HepG2 (cell line): ENCODE measurements at regions not wholly inside any gene's neighbourhood (a gene's known extent, or its start where the extent isn't known, plus 50 kb on each side); places are given as distances from the start of the nearest gene placed in this dataset.

Source experiments
- ATAC-seq: fragments of 200-7000 bp; cut with Tn5 transposase; 3 replicates; pipeline ENCODE4 v1.9.1; 2020; ENCODE audit warnings: mild to moderate bottlenecking, moderate library complexity
- BruUV-seq: library from RNA; stranded (reverse); fragments of 400-500 nt; replicated peaks from 2 replicates; lab custom pipeline; 2021; lab: Mats Ljungman, UMichigan
- CTCF ChIA-PET: fragments of 300-600 bp; formaldehyde crosslinking; extraction: SDS; loops from one replicate; lab custom pipeline; 2021; ENCODE audit warnings: low total read pairs, inconsistent platforms, low intra/inter-chr PET ratio; lab: Yijun Ruan, JAX
- POLR2A ChIA-PET: fragments of 350-600 bp; sonication (Branson Sonifier 250); formaldehyde crosslinking; loops from one replicate; lab custom pipeline; 2020; ENCODE audit warnings: antibody characterized with exemption, inconsistent platforms; lab: Yijun Ruan, JAX
- DNase-seq: peaks from one replicate; pipeline ENCODE4 v3.0.0-alpha.2; 2015; ENCODE audit warnings: low spot score
- FAIRE-seq: peaks from 3 replicates; lab custom pipeline; 2011; peaks lifted over from hg19 to GRCh38; lab: Jason Lieb, UNC
- H2AFZ ChIP-seq: one replicate; pipeline ENCODE4 v1.6.1; 2011; ENCODE audit warnings: low read length, inconsistent platforms
- H3K27ac ChIP-seq: fragments of 300-600 bp; 3 replicates; pipeline ENCODE4 v1.8.0; 2011; ENCODE audit warnings: mixed run types, mild to moderate bottlenecking, mixed read lengths, low read length, inconsistent platforms; ENCODE audit not compliant: insufficient read depth; ENCODE audit errors: extremely low read length
- H3K27me3 ChIP-seq, 2 experiments: fragments of 200-600 bp in 1 of 2; 2 replicates in 1 of 2; 3 replicates in 1 of 2; pipeline versions ENCODE4 v1.6.0 to v1.8.0; 2011; ENCODE audit warnings: low read length in 2 of 2, mild to moderate bottlenecking in 2 of 2, moderate library complexity in 2 of 2, inconsistent platforms in 1 of 2; ENCODE audit not compliant: insufficient read depth in 2 of 2, control insufficient read depth in 1 of 2
- H3K36me3 ChIP-seq, 2 experiments: fragments of 200-600 bp in 1 of 2; replicated peaks in 1 of 2; 2 replicates in 1 of 2; 3 replicates in 1 of 2; pipeline versions ENCODE4 v1.5.1 to v1.8.0; 2011; ENCODE audit warnings: low read length in 2 of 2, inconsistent platforms in 1 of 2; ENCODE audit not compliant: insufficient read depth in 2 of 2, control insufficient read depth in 1 of 2
- H3K4me1 ChIP-seq: 2 replicates; pipeline ENCODE4 v1.5.1; 2012; ENCODE audit warnings: low read length, inconsistent platforms; ENCODE audit not compliant: insufficient read depth
- H3K4me2 ChIP-seq: 2 replicates; pipeline ENCODE4 v1.6.0; 2011; ENCODE audit warnings: low read depth, low read length, inconsistent platforms
- H3K4me3 ChIP-seq, 3 experiments: fragments of 200-600 bp in 1 of 3; sonication (generic), shearing (Covaris generic) in 1 of 3; replicated peaks in 1 of 3; 2 replicates each; pipeline ENCODE4 v1.5.1; 2011 to 2016; ENCODE audit warnings: low read length in 3 of 3, inconsistent platforms in 2 of 3, low read depth in 2 of 3, mild to moderate bottlenecking in 2 of 3, control low read depth in 1 of 3, mixed read lengths in 1 of 3; ENCODE audit not compliant: insufficient read depth in 1 of 3
- H3K79me2 ChIP-seq: one replicate; pipeline ENCODE4 v1.6.1; 2011; ENCODE audit warnings: low read length, inconsistent platforms; ENCODE audit not compliant: insufficient read depth
- H3K9ac ChIP-seq: 2 replicates; pipeline ENCODE4 v1.6.0; 2011; ENCODE audit warnings: mild to moderate bottlenecking, low read depth, low read length, inconsistent platforms; ENCODE audit not compliant: insufficient read depth
- H3K9me3 ChIP-seq: 2 replicates; pipeline ENCODE4 v1.5.1; 2012; ENCODE audit warnings: mild to moderate bottlenecking, low read length
- H4K20me1 ChIP-seq: 2 replicates; pipeline ENCODE4 v1.6.0; 2011; ENCODE audit warnings: inconsistent platforms, mild to moderate bottlenecking, low read length, moderate library complexity; ENCODE audit not compliant: insufficient read depth
- CREM ChIP-seq, 2 experiments: sonication (generic) in 1 of 2; formaldehyde crosslinking in 1 of 2; IDR thresholded peaks; 2 replicates each; pipeline versions ENCODE4 v1.4.0 to v1.6.1; 2016 to 2020; ENCODE audit warnings: antibody characterized with exemption in 1 of 2, mild to moderate bottlenecking in 1 of 2, missing genetic modification reagents in 1 of 2
- DDIT3 ChIP-seq: sonication (generic); formaldehyde crosslinking; IDR thresholded peaks from 2 replicates; pipeline ENCODE4 v1.4.0; 2020; ENCODE audit warnings: mild to moderate bottlenecking, missing genetic modification reagents
- MAF1 ChIP-seq: sonication (generic); formaldehyde crosslinking; IDR thresholded peaks from 2 replicates; pipeline ENCODE4 v1.5.0; 2020; ENCODE audit warnings: missing genetic modification reagents, borderline replicate concordance
- SATB2 ChIP-seq: sonication (generic); formaldehyde crosslinking; IDR thresholded peaks from 2 replicates; pipeline ENCODE4 v1.5.0; 2020; ENCODE audit warnings: missing genetic modification reagents
- SCMH1 ChIP-seq: sonication (generic); formaldehyde crosslinking; IDR thresholded peaks from 2 replicates; pipeline ENCODE4 v1.9.0; 2021; ENCODE audit warnings: missing genetic modification reagents, mild to moderate bottlenecking, borderline replicate concordance
- ZFP36L2 ChIP-seq: sonication (generic); formaldehyde crosslinking; IDR thresholded peaks from 2 replicates; pipeline ENCODE4 v1.4.0; 2020; ENCODE audit warnings: missing genetic modification reagents
- ZHX1 ChIP-seq: sonication (generic); formaldehyde crosslinking; IDR thresholded peaks from 2 replicates; pipeline ENCODE4 v1.8.1; 2022; ENCODE audit warnings: low read depth, mild to moderate bottlenecking, missing genetic modification reagents
- ZNF510 ChIP-seq: sonication (generic); formaldehyde crosslinking; IDR thresholded peaks from 2 replicates; pipeline ENCODE4 v1.4.0; 2020; ENCODE audit warnings: low read depth, mild to moderate bottlenecking, missing genetic modification reagents
- WGBS: methylation state at CpG from one replicate; pipeline ENCODE4 v1.1.6; 2017; ENCODE audit warnings: low lambda C conversion rate; 5-methylcytosine and 5-hydroxymethylcytosine counted together
- in situ Hi-C: cut with HindIII; loops from 2 replicates; pipeline ENCODE4 v1.10.0; 2017; ENCODE audit warnings: low pct_unique_long_range_greater_than_20kb; ENCODE audit not compliant: extremely low pct_ligation_motif_present
- intact Hi-C: fragments of 100-400 bp; cut with micrococcal nuclease; formaldehyde crosslinking; loops from one replicate; pipeline ENCODE4 v1.10.0; 2022; ENCODE audit not compliant: unreplicated experiment
- TF ChIP-seq, protein P1 (sequence below): sonication (generic); formaldehyde crosslinking; conservative IDR thresholded peaks from 2 replicates; pipeline ENCODE4 v1.8.0; 2022; ENCODE audit warnings: missing genetic modification reagents

- FAIRE-seq, result no peak
- H3K4me1 ChIP-seq, result no peaks in the 10 kb centered on the region
These were observed 344.9 kb downstream of the PCDH7 start for GRCh38 chr4:31065086-31065485.

GRCh38 chr4:31068257-31069075 is 348.3 kb downstream of the PCDH7 start:
- in situ Hi-C loops, result no loop called here
- no peak for FAIRE-seq
- Histone ChIP-seq H3K27me3 (no peaks in the 10 kb centered on the region), H3K4me2 (no peak overlapping the region), H3K9ac (no peak overlapping the region), H4K20me1 (no peaks in the 10 kb centered on the region), H3K79me2 (no peaks in the 10 kb centered on the region), H3K36me3 (no peaks in the 10 kb centered on the region), H3K4me3 (no peak overlapping the region), H3K27ac (no peak overlapping the region), H2AFZ (no peak overlapping the region), H3K4me1 (no peaks in the 10 kb centered on the region), H3K9me3 (no peaks in the 10 kb centered on the region)
- BruUV-seq, result no TSS peak
- ChIA-PET POLR2A (no interaction called here), CTCF (no interaction called here)
- no peak for TF ChIP-seq DDIT3
- no peak for TF ChIP-seq SATB2 (CRISPR knock-in tag)
- TF ChIP-seq, protein P1, sequence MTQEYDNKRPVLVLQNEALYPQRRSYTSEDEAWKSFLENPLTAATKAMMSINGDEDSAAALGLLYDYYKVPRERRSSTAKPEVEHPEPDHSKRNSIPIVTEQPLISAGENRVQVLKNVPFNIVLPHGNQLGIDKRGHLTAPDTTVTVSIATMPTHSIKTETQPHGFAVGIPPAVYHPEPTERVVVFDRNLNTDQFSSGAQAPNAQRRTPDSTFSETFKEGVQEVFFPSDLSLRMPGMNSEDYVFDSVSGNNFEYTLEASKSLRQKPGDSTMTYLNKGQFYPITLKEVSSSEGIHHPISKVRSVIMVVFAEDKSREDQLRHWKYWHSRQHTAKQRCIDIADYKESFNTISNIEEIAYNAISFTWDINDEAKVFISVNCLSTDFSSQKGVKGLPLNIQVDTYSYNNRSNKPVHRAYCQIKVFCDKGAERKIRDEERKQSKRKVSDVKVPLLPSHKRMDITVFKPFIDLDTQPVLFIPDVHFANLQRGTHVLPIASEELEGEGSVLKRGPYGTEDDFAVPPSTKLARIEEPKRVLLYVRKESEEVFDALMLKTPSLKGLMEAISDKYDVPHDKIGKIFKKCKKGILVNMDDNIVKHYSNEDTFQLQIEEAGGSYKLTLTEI (CRISPR knock-in tag), result no peak
- no peak for TF ChIP-seq ZHX1
- no peak for TF ChIP-seq CREM (IDR thresholded peaks at IDR 0.05)
- TF ChIP-seq CREM (CRISPR knock-in tag; IDR thresholded peaks at IDR 0.05), result no peak
- TF ChIP-seq MAF1, result no peak
- no peak for TF ChIP-seq ZNF510 (CRISPR knock-in tag)
- intact Hi-C loops, result no loop called here
- WGBS, result 16% methylated on average over 11 of the region's 11 CpGs
- ATAC-seq, result no peak
- no peak for DNase-seq

More at GRCh38 chr4:31065086-31065485, 344.9 kb downstream of the PCDH7 start:
- Histone ChIP-seq H3K4me3 (no peak overlapping the region), H3K27ac (no peak overlapping the region), H4K20me1 (no peaks in the 10 kb centered on the region), H3K79me2 (no peaks in the 10 kb centered on the region), H3K27me3 (no peaks in the 10 kb centered on the region), H2AFZ (no peak overlapping the region), H3K36me3 (no peaks in the 10 kb centered on the region), H3K9me3 (no peaks in the 10 kb centered on the region), H3K4me2 (no peak overlapping the region), H3K9ac (no peak overlapping the region)
- intact Hi-C loops, result no loop called here
- BruUV-seq, result no TSS peak
- CTCF ChIA-PET, result no interaction called here
- in situ Hi-C loops, result no loop called here
- WGBS, result 51% methylated on average over 3 of the region's 3 CpGs
- TF ChIP-seq SCMH1 (CRISPR knock-in tag) (no peak), ZFP36L2 (CRISPR knock-in tag) (no peak)
- no peak for ATAC-seq
- no peak for DNase-seq
- POLR2A ChIA-PET, result no interaction called here
